Vagina (tissue), 2 donors: ENCODE measurements at regions not wholly inside any gene's neighbourhood (a gene's known extent, or its start where the extent isn't known, plus 50 kb on each side); places are given as distances from the start of the nearest gene placed in this dataset.

Source experiments
- DNase-seq, 2 donors: peaks; one replicate each; pipeline ENCODE4 v3.0.0-alpha.2; 2017; ENCODE audit errors: extremely low spot score in 2 of 2
- H3K27ac ChIP-seq: fragments of 200-600 bp; sonication (generic); one replicate; pipeline ENCODE4 v1.5.1; 2019
- H3K27me3 ChIP-seq: fragments of 200-600 bp; sonication (generic); one replicate; pipeline ENCODE4 v1.5.1; 2019
- H3K36me3 ChIP-seq, 2 donors: fragments of 200-600 bp; sonication (generic); one replicate each; pipeline ENCODE4 v1.5.1; 2017 to 2019
- H3K4me1 ChIP-seq: fragments of 200-600 bp; sonication (generic); one replicate; pipeline ENCODE4 v1.5.1; 2019
- H3K4me3 ChIP-seq, 2 donors: fragments of 200-600 bp; sonication (generic); 1 replicate in 1 of 2; 2 replicates in 1 of 2; pipeline ENCODE4 v1.5.1; 2016 to 2019
- H3K9me3 ChIP-seq: fragments of 200-600 bp; sonication (generic); one replicate; pipeline ENCODE4 v1.5.1; 2019
- POLR2A ChIP-seq, 2 donors: fragments of 450-650 bp; IDR thresholded peaks; one replicate each; pipeline ENCODE4 v1.6.1; 2017; ENCODE audit warnings: antibody characterized with exemption in 2 of 2, mild to moderate bottlenecking in 2 of 2, moderate library complexity in 2 of 2
- POLR2AphosphoS5 ChIP-seq, 2 donors: sonication (generic); formaldehyde crosslinking; IDR thresholded peaks; one replicate each; pipeline ENCODE4 v1.9.0; 2017; ENCODE audit warnings: antibody characterized with exemption in 2 of 2, mild to moderate bottlenecking in 2 of 2, low read depth in 1 of 2; ENCODE audit not compliant: insufficient read depth in 1 of 2
- intact Hi-C: fragments of 100-400 bp; cut with DNase I; formaldehyde crosslinking; loops from one replicate; pipeline ENCODE4 v1.15.1; 2023
- TF ChIP-seq, protein P1 (sequence below), 3 experiments: fragments of 450-650 bp in 2 of 3; fragments of 200-600 bp in 1 of 3; sonication (generic) in 1 of 3; IDR thresholded peaks; one replicate each; pipeline ENCODE4 v1.5.1; 2017 to 2019; ENCODE audit warnings: antibody characterized with exemption in 3 of 3, mild to moderate bottlenecking in 2 of 3, moderate library complexity in 2 of 3

DNA sequence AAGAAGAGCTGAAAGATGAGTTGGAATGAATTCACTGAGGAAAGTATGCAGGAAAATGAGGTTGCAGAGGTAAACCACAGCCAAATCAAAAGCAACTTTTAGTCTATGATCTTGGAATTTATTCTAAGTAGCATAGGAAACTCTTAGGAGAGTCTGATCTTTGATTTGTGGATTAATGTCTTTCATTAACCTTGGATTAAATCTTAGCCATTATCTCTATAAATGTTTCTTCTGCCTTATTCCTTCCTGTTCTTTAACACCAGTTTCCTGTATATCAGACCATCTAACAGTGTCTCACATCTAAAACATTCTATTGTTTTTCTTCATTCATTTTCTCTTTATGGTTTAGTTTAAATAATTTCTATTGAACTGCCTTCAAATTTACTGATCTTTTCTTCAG lies 187.2 kb upstream of the ANKRD55 start:
- Histone ChIP-seq H3K9me3 (no peaks in the 10 kb centered on the region), H3K36me3 (no peaks in the 10 kb centered on the region), H3K27me3 (no peaks in the 10 kb centered on the region), H3K4me3 (no peak overlapping the region), H3K27ac (no peak overlapping the region), H3K4me1 (peaks cover 4% of the 10 kb centered on the region)
- DNase-seq: no peak
- TF ChIP-seq POLR2A (IDR thresholded peaks at IDR 0.05) (no peak), POLR2AphosphoS5 (IDR thresholded peaks at IDR 0.05; ENCODE audit: insufficient read depth in 1 of 2, low read depth in 1 of 2) (no peak)
- TF ChIP-seq, protein P1, sequence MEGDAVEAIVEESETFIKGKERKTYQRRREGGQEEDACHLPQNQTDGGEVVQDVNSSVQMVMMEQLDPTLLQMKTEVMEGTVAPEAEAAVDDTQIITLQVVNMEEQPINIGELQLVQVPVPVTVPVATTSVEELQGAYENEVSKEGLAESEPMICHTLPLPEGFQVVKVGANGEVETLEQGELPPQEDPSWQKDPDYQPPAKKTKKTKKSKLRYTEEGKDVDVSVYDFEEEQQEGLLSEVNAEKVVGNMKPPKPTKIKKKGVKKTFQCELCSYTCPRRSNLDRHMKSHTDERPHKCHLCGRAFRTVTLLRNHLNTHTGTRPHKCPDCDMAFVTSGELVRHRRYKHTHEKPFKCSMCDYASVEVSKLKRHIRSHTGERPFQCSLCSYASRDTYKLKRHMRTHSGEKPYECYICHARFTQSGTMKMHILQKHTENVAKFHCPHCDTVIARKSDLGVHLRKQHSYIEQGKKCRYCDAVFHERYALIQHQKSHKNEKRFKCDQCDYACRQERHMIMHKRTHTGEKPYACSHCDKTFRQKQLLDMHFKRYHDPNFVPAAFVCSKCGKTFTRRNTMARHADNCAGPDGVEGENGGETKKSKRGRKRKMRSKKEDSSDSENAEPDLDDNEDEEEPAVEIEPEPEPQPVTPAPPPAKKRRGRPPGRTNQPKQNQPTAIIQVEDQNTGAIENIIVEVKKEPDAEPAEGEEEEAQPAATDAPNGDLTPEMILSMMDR (IDR thresholded peaks at IDR 0.05): no peak
- intact Hi-C loops: no loop called here

DNA sequence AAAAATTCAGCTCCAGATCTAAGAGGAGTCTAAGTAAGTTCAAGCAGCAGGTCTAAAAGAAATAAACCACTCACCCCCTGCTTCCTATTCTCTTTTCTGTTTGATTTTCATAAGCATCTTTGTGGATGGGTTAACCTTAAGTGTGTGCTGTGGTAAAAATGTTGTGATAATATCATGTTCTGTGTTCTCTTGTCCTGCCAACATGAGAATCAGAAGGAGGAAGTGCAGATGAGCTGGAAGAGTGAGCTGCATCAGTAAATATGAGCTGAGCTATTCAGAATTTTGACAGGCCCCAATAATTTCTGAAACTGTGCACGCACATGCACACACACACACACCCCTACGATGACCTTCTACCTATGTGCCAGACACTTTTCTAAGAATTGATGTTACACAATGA lies 186.5 kb upstream of the ANKRD55 start:
- intact Hi-C loops: no loop called here
- no peak for DNase-seq

DNA sequence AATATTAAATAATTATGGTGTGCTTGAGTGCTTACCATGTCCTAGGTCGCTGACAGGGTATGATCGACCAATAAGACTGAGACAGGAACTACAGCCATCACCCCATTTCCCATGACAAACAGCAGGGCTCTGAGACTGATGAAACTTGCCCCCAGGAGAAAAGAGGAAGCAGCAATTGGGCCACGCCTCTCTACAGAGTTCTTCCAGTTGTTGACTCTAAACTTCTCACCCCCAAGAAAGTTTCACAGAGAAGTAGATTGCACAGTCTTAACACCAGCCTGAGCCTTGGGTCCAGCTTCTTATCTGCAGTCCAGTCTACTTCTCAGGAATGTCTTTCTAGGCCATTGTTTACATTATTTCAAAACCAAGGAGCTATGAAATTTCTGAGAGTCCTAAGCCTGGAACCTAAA lies 182.2 kb upstream of the ANKRD55 start:
- no peaks in the 10 kb centered on the region for H3K27me3 ChIP-seq
- intact Hi-C loops: no loop called here
- no peaks in the 10 kb centered on the region for H3K9me3 ChIP-seq
- H3K36me3 ChIP-seq: no peaks in the 10 kb centered on the region
- H3K4me1 ChIP-seq: peaks cover 22% of the 10 kb centered on the region
- DNase-seq: no peak
- no peak for TF ChIP-seq POLR2A (IDR thresholded peaks at IDR 0.05)
- TF ChIP-seq POLR2AphosphoS5 (IDR thresholded peaks at IDR 0.05; ENCODE audit: insufficient read depth in 1 of 2, low read depth in 1 of 2): no peak
- TF ChIP-seq, protein P1 (IDR thresholded peaks at IDR 0.05): no peak
- H3K4me3 ChIP-seq: no peak overlapping the region
- no peak overlapping the region for H3K27ac ChIP-seq

More for the DNA sequence above, 186.5 kb upstream of the ANKRD55 start:
- TF ChIP-seq, protein P1 (IDR thresholded peaks at IDR 0.05): no peak
- TF ChIP-seq POLR2A (IDR thresholded peaks at IDR 0.05) (no peak), POLR2AphosphoS5 (IDR thresholded peaks at IDR 0.05; ENCODE audit: insufficient read depth in 1 of 2, low read depth in 1 of 2) (no peak)
- H3K27me3 ChIP-seq: no peaks in the 10 kb centered on the region
- no peak overlapping the region for H3K27ac ChIP-seq
- peaks cover 7% of the 10 kb centered on the region for H3K4me1 ChIP-seq
- no peaks in the 10 kb centered on the region for H3K9me3 ChIP-seq
- H3K36me3 ChIP-seq: no peaks in the 10 kb centered on the region
- no peak overlapping the region for H3K4me3 ChIP-seq

DNA sequence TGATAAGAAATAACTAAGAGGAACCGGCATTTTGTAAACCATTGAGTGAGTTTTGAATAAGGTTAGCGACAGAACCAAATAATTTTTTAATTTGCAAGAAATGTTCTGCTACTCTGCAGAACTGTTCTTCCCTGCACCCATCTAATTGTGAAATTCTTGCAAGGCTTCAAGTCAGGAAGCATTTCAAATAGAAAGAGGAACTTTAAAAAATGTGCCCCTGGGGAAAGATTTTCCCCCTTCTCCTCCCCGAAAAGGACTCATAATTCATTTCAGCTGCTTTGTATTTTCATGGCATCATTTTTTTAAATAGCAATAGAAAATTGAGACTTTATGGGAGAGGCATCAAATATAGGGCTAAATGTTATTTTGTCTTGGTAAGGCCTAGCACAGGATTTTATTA lies 180.9 kb upstream of the ANKRD55 start:
- no peaks in the 10 kb centered on the region for H3K27me3 ChIP-seq
- no peaks in the 10 kb centered on the region for H3K9me3 ChIP-seq
- H3K36me3 ChIP-seq: no peaks in the 10 kb centered on the region
- H3K4me1 ChIP-seq: peaks cover 33% of the 10 kb centered on the region
- DNase-seq: no peak
- intact Hi-C loops: no loop called here
- H3K4me3 ChIP-seq: no peak overlapping the region
- no peak overlapping the region for H3K27ac ChIP-seq
- TF ChIP-seq, protein P1 (IDR thresholded peaks at IDR 0.05): no peak
- TF ChIP-seq POLR2A (IDR thresholded peaks at IDR 0.05) (no peak), POLR2AphosphoS5 (IDR thresholded peaks at IDR 0.05; ENCODE audit: insufficient read depth in 1 of 2, low read depth in 1 of 2) (peak in 1 of 2 donors; percentile 10)

DNA sequence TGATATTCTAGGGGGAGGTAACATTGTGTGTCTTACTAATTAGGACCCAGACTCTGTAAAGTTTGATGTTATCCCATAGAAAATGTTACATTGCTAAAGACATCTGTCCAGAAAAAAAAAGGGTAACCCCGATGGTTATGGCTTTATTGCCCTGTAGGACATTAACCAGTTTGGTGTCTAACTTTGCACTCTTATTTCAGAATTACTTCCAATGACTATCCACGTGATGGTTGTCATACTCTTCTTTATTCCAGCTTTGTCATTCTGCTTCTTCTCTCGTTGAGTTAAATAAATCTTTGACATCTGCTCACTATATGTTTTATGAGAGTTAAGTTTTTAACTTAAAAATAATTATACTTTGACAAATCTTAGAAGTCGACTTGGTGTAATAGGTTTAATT lies 180.4 kb upstream of the ANKRD55 start:
- H3K27me3 ChIP-seq: no peaks in the 10 kb centered on the region
- no peak for DNase-seq
- H3K27ac ChIP-seq: no peak overlapping the region
- intact Hi-C loops: no loop called here
- H3K36me3 ChIP-seq: no peaks in the 10 kb centered on the region
- TF ChIP-seq POLR2A (IDR thresholded peaks at IDR 0.05) (no peak), POLR2AphosphoS5 (IDR thresholded peaks at IDR 0.05; ENCODE audit: insufficient read depth in 1 of 2, low read depth in 1 of 2) (no peak)
- TF ChIP-seq, protein P1 (IDR thresholded peaks at IDR 0.05): no peak
- no peak overlapping the region for H3K4me3 ChIP-seq
- H3K4me1 ChIP-seq: peaks cover 35% of the 10 kb centered on the region
- no peaks in the 10 kb centered on the region for H3K9me3 ChIP-seq
